Neural cell (in vitro differentiated cells): ENCODE measurements at regions not wholly inside any gene's neighbourhood (a gene's known extent, or its start where the extent isn't known, plus 50 kb on each side); places are given as distances from the start of the nearest gene placed in this dataset.

ENCODE experiments used
- H2AFZ ChIP-seq: fragments of 200-600, 300-800 bp; sonication (generic), shearing (Covaris generic); 2 replicates; pipeline ENCODE4 v1.6.0; 2014; ENCODE audit warnings: low read depth, mild to moderate bottlenecking, antibody characterized with exemption, low read length, moderate library complexity
- H3F3A ChIP-seq: fragments of 200-600 bp; shearing (Covaris generic); 2 replicates; pipeline ENCODE4 v1.6.1; 2016; ENCODE audit warnings: mild to moderate bottlenecking, moderate library complexity, mixed read lengths, antibody characterized with exemption, low read length; ENCODE audit not compliant: insufficient read depth, poor library complexity, severe bottlenecking
- H3K27ac ChIP-seq: fragments of 200-600, 300-800 bp; sonication (generic), shearing (Covaris generic); 2 replicates; pipeline ENCODE4 v1.5.1; 2014; ENCODE audit warnings: mild to moderate bottlenecking, low read length, moderate library complexity
- H3K27me3 ChIP-seq: fragments of 300-800, 200-600 bp; sonication (generic), shearing (Covaris generic); 2 replicates; pipeline ENCODE4 v1.6.0; 2014; ENCODE audit warnings: mild to moderate bottlenecking, low read depth, low read length, moderate library complexity; ENCODE audit not compliant: insufficient read depth
- H3K36me3 ChIP-seq: fragments of 300-800, 200-600 bp; sonication (generic), shearing (Covaris generic); 2 replicates; pipeline ENCODE4 v1.5.1; 2014; ENCODE audit warnings: mild to moderate bottlenecking, antibody characterized with exemption, low read length, moderate library complexity; ENCODE audit not compliant: insufficient read depth
- H3K4me2 ChIP-seq: fragments of 300-800, 200-600 bp; sonication (generic), shearing (Covaris generic); 2 replicates; pipeline ENCODE4 v1.6.0; 2014; ENCODE audit warnings: mild to moderate bottlenecking, low read length
- H3K4me3 ChIP-seq: fragments of 300-800, 200-600 bp; sonication (generic), shearing (Covaris generic); 2 replicates; pipeline ENCODE4 v1.5.1; 2014; ENCODE audit warnings: mild to moderate bottlenecking, low read length, moderate library complexity
- H3K79me2 ChIP-seq: fragments of 200-600 bp; shearing (Covaris generic); replicated peaks from 2 replicates; pipeline ENCODE4 v1.6.0; 2014; ENCODE audit warnings: mild to moderate bottlenecking, low read length, moderate library complexity; ENCODE audit not compliant: insufficient read depth
- H3K9ac ChIP-seq: fragments of 300-800, 200-600 bp; sonication (generic), shearing (Covaris generic); 2 replicates; pipeline ENCODE4 v1.6.1; 2016; ENCODE audit warnings: mild to moderate bottlenecking, low read length, mixed read lengths
- H3K9me2 ChIP-seq: fragments of 200-600 bp; shearing (Covaris generic); 2 replicates; pipeline ENCODE4 v1.6.1; 2016; ENCODE audit warnings: mild to moderate bottlenecking, low read length, mixed read lengths; ENCODE audit not compliant: insufficient read depth
- H3K9me3 ChIP-seq: fragments of 200-600, 300-800 bp; sonication (generic), shearing (Covaris generic); 2 replicates; pipeline ENCODE4 v1.6.1; 2016; ENCODE audit warnings: mild to moderate bottlenecking, mixed run types, low read length, moderate library complexity, mixed read lengths
- H4K20me1 ChIP-seq: fragments of 200-600 bp; shearing (Covaris generic); 2 replicates; pipeline ENCODE4 v1.6.1; 2016; ENCODE audit warnings: mild to moderate bottlenecking, mixed run types; ENCODE audit not compliant: insufficient read depth
- CTCF ChIP-seq: fragments of 450-650 bp; IDR thresholded peaks from 2 replicates; pipeline ENCODE4 v1.5.1; 2014; ENCODE audit warnings: antibody characterized with exemption, mild to moderate bottlenecking, moderate library complexity; ENCODE audit not compliant: poor library complexity, severe bottlenecking
- EP300 ChIP-seq: fragments of 450-650 bp; conservative IDR thresholded peaks from 2 replicates; pipeline ENCODE4 v1.6.1; 2014; ENCODE audit warnings: antibody characterized with exemption, mild to moderate bottlenecking, moderate library complexity; ENCODE audit not compliant: poor library complexity, severe bottlenecking
- EZH2 ChIP-seq: fragments of 200-600, 300-800 bp; shearing (Covaris generic), sonication (generic); IDR thresholded peaks from 2 replicates; pipeline ENCODE4 v1.6.1; 2014; ENCODE audit warnings: antibody characterized with exemption, low read length, borderline replicate concordance, mild to moderate bottlenecking; ENCODE audit not compliant: insufficient read depth, poor library complexity, severe bottlenecking
- MXI1 ChIP-seq: fragments of 450-650 bp; conservative IDR thresholded peaks from 2 replicates; pipeline ENCODE4 v1.6.1; 2014; ENCODE audit warnings: antibody characterized with exemption, mild to moderate bottlenecking; ENCODE audit not compliant: poor library complexity, severe bottlenecking
- POLR2AphosphoS5 ChIP-seq: IDR thresholded peaks from 2 replicates; pipeline ENCODE4 v1.6.1; 2012
- RAD21 ChIP-seq: fragments of 450-650 bp; conservative IDR thresholded peaks from 2 replicates; pipeline ENCODE4 v1.6.1; 2014; ENCODE audit warnings: antibody characterized with exemption, mild to moderate bottlenecking, moderate library complexity
- REST ChIP-seq: IDR thresholded peaks from 2 replicates; pipeline ENCODE4 v1.6.1; 2012; ENCODE audit warnings: borderline replicate concordance
- SMC3 ChIP-seq: fragments of 450-650 bp; conservative IDR thresholded peaks from 2 replicates; pipeline ENCODE4 v1.6.1; 2014; ENCODE audit warnings: antibody characterized with exemption, mild to moderate bottlenecking, moderate library complexity; ENCODE audit not compliant: poor library complexity
- TAF1 ChIP-seq: IDR thresholded peaks from 2 replicates; pipeline ENCODE4 v1.6.1; 2012; ENCODE audit warnings: low read depth

- H3K79me2 ChIP-seq: no peaks in the 10 kb centered on the region
- TF ChIP-seq TAF1 (no peak), RAD21 (no peak), EP300 (no peak), EZH2 (no peak), SMC3 (no peak), MXI1 (no peak), REST (no peak), CTCF (no peak), POLR2AphosphoS5 (no peak)
- no peak overlapping the region for H3K27ac ChIP-seq
These were observed 163.0 kb upstream of the SPHKAP start for GRCh38 chr2:228344531-228344930.

GRCh38 chr2:228339525-228339924 is 158.0 kb upstream of the SPHKAP start:
- H3K36me3 ChIP-seq: no peaks in the 10 kb centered on the region
- H4K20me1 ChIP-seq: no peaks in the 10 kb centered on the region
- no peaks in the 10 kb centered on the region for H3F3A ChIP-seq
- H3K4me3 ChIP-seq: no peak overlapping the region
- TF ChIP-seq TAF1: no peak
- no peak for TF ChIP-seq REST
- TF ChIP-seq SMC3: no peak
- no peak for TF ChIP-seq EP300
- no peak for TF ChIP-seq RAD21
- TF ChIP-seq EZH2: no peak
- TF ChIP-seq POLR2AphosphoS5: no peak
- no peaks in the 10 kb centered on the region for H3K9me2 ChIP-seq
- H3K27ac ChIP-seq: no peak overlapping the region
- no peaks in the 10 kb centered on the region for H3K27me3 ChIP-seq
- no peaks in the 10 kb centered on the region for H3K9me3 ChIP-seq
- no peak overlapping the region for H2AFZ ChIP-seq
- H3K79me2 ChIP-seq: no peaks in the 10 kb centered on the region
- H3K9ac ChIP-seq: no peak overlapping the region
- H3K4me2 ChIP-seq: no peak overlapping the region

More at GRCh38 chr2:228344531-228344930, 163.0 kb upstream of the SPHKAP start:
- Histone ChIP-seq H4K20me1 (no peaks in the 10 kb centered on the region), H3K27me3 (no peaks in the 10 kb centered on the region), H3K9me2 (no peaks in the 10 kb centered on the region), H3K9ac (no peak overlapping the region), H3F3A (no peaks in the 10 kb centered on the region), H3K9me3 (no peaks in the 10 kb centered on the region), H3K4me3 (no peak overlapping the region), H3K36me3 (no peaks in the 10 kb centered on the region), H3K4me2 (no peak overlapping the region), H2AFZ (no peak overlapping the region)
